SU-DHL-6 (cell line): ENCODE measurements at regions not wholly inside any gene's neighbourhood (a gene's known extent, or its start where the extent isn't known, plus 50 kb on each side); places are given as distances from the start of the nearest gene placed in this dataset.

Experiments
- H2AFZ ChIP-seq: fragments of 200-600 bp; sonication (generic); 2 replicates; pipeline ENCODE4 v1.6.1; 2014; ENCODE audit warnings: low read depth, mild to moderate bottlenecking, moderate library complexity, mixed read lengths, antibody characterized with exemption, low read length; ENCODE audit not compliant: severe bottlenecking
- H3F3A ChIP-seq: fragments of 200-600 bp; shearing (Covaris generic); 2 replicates; pipeline ENCODE4 v1.6.0; 2016; ENCODE audit warnings: antibody characterized with exemption, mild to moderate bottlenecking; ENCODE audit not compliant: insufficient read depth
- H3K27ac ChIP-seq: fragments of 200-600 bp; sonication (generic); 2 replicates; pipeline ENCODE4 v1.5.1; 2016; ENCODE audit warnings: low read depth, mild to moderate bottlenecking, low read length, moderate library complexity, mixed read lengths
- H3K27me3 ChIP-seq: fragments of 200-600 bp; sonication (generic), shearing (Covaris generic); 2 replicates; pipeline ENCODE4 v1.6.0; 2014; ENCODE audit warnings: mild to moderate bottlenecking, low read length
- H3K36me3 ChIP-seq: fragments of 200-600 bp; sonication (generic); 2 replicates; pipeline ENCODE4 v1.6.1; 2014; ENCODE audit warnings: mild to moderate bottlenecking, low read length, mixed read lengths
- H3K4me2 ChIP-seq: fragments of 300-600, 200-600 bp; shearing (Covaris generic), sonication (generic); 2 replicates; pipeline ENCODE4 v1.6.0; 2014; ENCODE audit warnings: low read length, low read depth, mild to moderate bottlenecking; ENCODE audit not compliant: poor library complexity, severe bottlenecking
- H3K4me3 ChIP-seq: fragments of 200-600 bp; sonication (generic); 2 replicates; pipeline ENCODE4 v1.5.1; 2014; ENCODE audit warnings: antibody characterized with exemption, low read length, mild to moderate bottlenecking, mixed read lengths; ENCODE audit not compliant: insufficient read depth, poor library complexity, severe bottlenecking
- H3K79me2 ChIP-seq: fragments of 200-600 bp; sonication (generic); 2 replicates; pipeline ENCODE4 v1.6.1; 2014; ENCODE audit warnings: mild to moderate bottlenecking, low read length, moderate library complexity; ENCODE audit not compliant: insufficient read depth
- H3K9ac ChIP-seq: fragments of 200-600 bp; sonication (generic); 2 replicates; pipeline ENCODE4 v1.7.0; 2014; ENCODE audit warnings: mild to moderate bottlenecking, low read length
- H3K9me2 ChIP-seq: fragments of 200-600 bp; sonication (generic); replicated peaks from 2 replicates; pipeline ENCODE4 v1.6.1; 2014; ENCODE audit warnings: low read length; ENCODE audit not compliant: insufficient read depth
- H3K9me3 ChIP-seq: fragments of 200-600 bp; sonication (generic); 2 replicates; pipeline ENCODE4 v1.6.1; 2014; ENCODE audit warnings: low read length, mixed read lengths; ENCODE audit not compliant: insufficient read depth
- H4K20me1 ChIP-seq: fragments of 200-600 bp; sonication (generic); 2 replicates; pipeline ENCODE4 v1.6.1; 2014; ENCODE audit warnings: low read depth, mild to moderate bottlenecking, antibody characterized with exemption, low read length, moderate library complexity, mixed read lengths
- EZH2phosphoT487 ChIP-seq: fragments of 200-600 bp; sonication (generic), shearing (Covaris generic); conservative IDR thresholded peaks from 2 replicates; pipeline ENCODE4 v1.6.1; 2018; ENCODE audit warnings: mild to moderate bottlenecking, antibody characterized with exemption, low read length, moderate library complexity, mixed read lengths
- TF ChIP-seq, protein P1 (sequence below): fragments of 200-600 bp; sonication (generic); IDR thresholded peaks from one replicate; pipeline ENCODE4 v1.5.1; 2017; ENCODE audit warnings: antibody characterized with exemption, mild to moderate bottlenecking, low read length, moderate library complexity; ENCODE audit not compliant: insufficient read depth, poor library complexity, severe bottlenecking

DNA sequence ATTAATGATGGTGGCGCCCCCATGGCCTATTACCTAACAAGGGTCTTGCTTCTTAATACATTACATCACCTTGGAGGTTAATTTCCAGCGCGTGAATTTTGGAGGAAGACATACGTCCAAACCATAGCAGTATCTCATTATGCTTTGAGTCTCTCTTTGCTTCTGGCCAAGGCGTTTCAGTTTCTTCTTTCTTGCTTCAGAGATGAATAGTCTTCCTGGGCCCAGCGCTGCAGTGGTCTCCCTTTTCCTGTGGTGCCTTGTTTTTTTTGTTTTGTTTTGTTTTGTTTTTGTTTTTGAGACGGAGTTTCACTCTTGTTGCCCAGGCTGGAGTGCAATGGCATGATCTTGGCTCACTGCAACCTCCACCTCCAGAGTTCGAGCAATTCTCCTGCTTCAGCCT is 268.4 kb downstream of the SOX4 start:
- H3K4me2 ChIP-seq, result no peak overlapping the region
- no peaks in the 10 kb centered on the region for H3F3A ChIP-seq
- H3K9me3 ChIP-seq, result no peaks in the 10 kb centered on the region
- TF ChIP-seq EZH2phosphoT487, result no peak
- TF ChIP-seq, protein P1, sequence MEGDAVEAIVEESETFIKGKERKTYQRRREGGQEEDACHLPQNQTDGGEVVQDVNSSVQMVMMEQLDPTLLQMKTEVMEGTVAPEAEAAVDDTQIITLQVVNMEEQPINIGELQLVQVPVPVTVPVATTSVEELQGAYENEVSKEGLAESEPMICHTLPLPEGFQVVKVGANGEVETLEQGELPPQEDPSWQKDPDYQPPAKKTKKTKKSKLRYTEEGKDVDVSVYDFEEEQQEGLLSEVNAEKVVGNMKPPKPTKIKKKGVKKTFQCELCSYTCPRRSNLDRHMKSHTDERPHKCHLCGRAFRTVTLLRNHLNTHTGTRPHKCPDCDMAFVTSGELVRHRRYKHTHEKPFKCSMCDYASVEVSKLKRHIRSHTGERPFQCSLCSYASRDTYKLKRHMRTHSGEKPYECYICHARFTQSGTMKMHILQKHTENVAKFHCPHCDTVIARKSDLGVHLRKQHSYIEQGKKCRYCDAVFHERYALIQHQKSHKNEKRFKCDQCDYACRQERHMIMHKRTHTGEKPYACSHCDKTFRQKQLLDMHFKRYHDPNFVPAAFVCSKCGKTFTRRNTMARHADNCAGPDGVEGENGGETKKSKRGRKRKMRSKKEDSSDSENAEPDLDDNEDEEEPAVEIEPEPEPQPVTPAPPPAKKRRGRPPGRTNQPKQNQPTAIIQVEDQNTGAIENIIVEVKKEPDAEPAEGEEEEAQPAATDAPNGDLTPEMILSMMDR, result no peak
- no peaks in the 10 kb centered on the region for H3K79me2 ChIP-seq
- no peaks in the 10 kb centered on the region for H4K20me1 ChIP-seq
- no peaks in the 10 kb centered on the region for H3K27me3 ChIP-seq
- no peak overlapping the region for H3K4me3 ChIP-seq
- H3K9ac ChIP-seq, result no peak overlapping the region
- H3K9me2 ChIP-seq, result no peaks in the 10 kb centered on the region
- no peak overlapping the region for H3K27ac ChIP-seq
- no peak overlapping the region for H2AFZ ChIP-seq
- H3K36me3 ChIP-seq, result no peaks in the 10 kb centered on the region

DNA sequence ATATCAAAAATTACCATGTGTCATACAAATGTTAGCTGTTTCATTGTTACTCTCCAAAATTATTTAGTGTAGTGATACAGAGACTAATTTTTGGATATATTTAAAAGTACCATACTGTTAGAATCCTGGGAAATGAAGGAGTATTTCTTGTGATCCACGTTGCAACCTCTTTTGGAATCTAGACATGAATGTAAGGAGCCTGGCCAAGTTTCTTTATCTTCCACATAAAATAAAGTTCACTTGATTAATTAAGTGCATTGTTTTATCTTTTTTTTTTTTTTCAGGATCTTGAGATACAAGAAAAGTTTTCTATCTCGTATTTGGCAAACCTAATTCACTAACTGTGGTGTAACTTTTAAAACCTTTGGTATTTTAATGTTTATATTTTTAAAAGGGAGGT is 270.7 kb downstream of the SOX4 start:
- Histone ChIP-seq H3K36me3 (no peaks in the 10 kb centered on the region), H3K4me3 (no peak overlapping the region), H3K27me3 (no peaks in the 10 kb centered on the region), H3K9me2 (no peaks in the 10 kb centered on the region), H3K9ac (no peak overlapping the region), H4K20me1 (no peaks in the 10 kb centered on the region), H3K27ac (no peak overlapping the region), H2AFZ (no peak overlapping the region), H3K9me3 (no peaks in the 10 kb centered on the region), H3F3A (no peaks in the 10 kb centered on the region), H3K79me2 (no peaks in the 10 kb centered on the region), H3K4me2 (no peak overlapping the region)
- TF ChIP-seq, protein P1, result no peak
- TF ChIP-seq EZH2phosphoT487, result no peak

DNA sequence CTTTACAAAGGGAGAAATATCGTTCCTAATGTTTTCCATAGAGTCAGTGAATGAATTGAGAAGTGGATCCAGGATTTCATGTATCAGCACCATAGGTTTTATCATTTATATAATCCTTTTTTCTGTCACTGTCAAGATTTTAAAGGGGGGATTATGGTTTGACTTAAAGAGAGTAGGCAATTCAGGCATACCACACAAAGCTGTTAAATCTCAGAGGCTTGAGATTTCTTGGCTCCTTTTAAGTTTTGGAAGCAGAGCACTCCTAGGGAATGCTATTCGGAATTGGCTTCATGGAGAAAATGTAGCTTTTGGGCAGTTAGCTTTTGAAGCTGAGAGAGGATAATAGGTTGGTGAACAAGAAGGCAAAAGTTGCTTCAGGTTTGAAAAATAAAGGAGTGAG is 274.7 kb downstream of the SOX4 start:
- no peaks in the 10 kb centered on the region for H4K20me1 ChIP-seq
- H3K27me3 ChIP-seq, result peaks cover 5% of the 10 kb centered on the region; the same call in 1 of the 2 replicates
- H3K9me2 ChIP-seq, result no peaks in the 10 kb centered on the region
- no peaks in the 10 kb centered on the region for H3F3A ChIP-seq
- H3K9ac ChIP-seq, result no peak overlapping the region
- no peak overlapping the region for H3K4me2 ChIP-seq
- H3K9me3 ChIP-seq, result no peaks in the 10 kb centered on the region
- H3K27ac ChIP-seq, result no peak overlapping the region
- H2AFZ ChIP-seq, result no peak overlapping the region
- no peak overlapping the region for H3K4me3 ChIP-seq
- TF ChIP-seq, protein P1, result no peak
- TF ChIP-seq EZH2phosphoT487, result no peak
- H3K79me2 ChIP-seq, result no peaks in the 10 kb centered on the region
- H3K36me3 ChIP-seq, result no peaks in the 10 kb centered on the region
